Hematopoietic multipotent progenitor cell treated with erythropoietin and hydrocortisone succinate and interleukin-3 and kit ligand, for 8 days (in vitro differentiated cells): ENCODE measurements at regions not wholly inside any gene's neighbourhood (a gene's known extent, or its start where the extent isn't known, plus 50 kb on each side); places are given as distances from the start of the nearest gene placed in this dataset.

Experiments used
- DNase-seq: peaks from one replicate; pipeline ENCODE4 v3.0.0-alpha.2; 2015

DNA sequence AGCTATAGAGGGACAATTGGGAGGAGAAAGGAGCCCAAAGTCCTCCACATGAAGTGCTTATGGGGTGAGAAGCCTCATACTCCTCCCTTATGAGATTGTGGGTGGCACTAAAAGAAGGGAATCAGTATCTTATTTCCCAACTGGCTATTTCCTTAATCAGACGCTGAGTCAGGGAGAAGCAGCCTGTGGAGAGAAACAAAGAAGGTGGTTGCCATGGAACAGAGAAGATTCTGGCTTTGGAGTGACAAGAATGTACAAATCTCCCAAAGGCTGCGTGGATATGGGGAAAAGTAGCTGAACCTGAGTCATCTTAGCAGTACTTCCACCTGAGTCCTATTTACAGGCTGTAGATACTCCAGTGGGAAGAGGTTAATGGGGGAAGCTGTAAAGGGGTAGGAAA is 115.8 kb upstream of the CWC22 start:
- no peak for DNase-seq

DNA sequence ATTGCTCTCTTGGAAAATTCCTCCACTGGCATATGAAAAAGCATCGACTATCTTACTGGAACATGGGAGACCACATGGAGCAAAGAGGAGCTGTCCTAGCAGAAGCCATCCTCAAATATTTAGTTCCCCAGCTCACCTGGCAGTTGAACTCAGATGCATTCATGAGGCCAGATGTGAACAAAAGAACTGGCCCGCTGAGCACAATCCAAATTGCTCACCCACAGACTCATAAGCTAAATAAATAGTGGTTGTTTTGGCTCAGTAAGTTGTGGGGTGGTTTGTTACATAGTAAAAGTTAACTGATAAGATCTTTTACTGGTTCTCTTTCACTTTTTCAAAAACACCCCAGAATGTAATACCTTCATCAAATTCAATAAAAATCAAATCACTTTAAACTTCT is 108.6 kb upstream of the CWC22 start:
- no peak for DNase-seq

DNA sequence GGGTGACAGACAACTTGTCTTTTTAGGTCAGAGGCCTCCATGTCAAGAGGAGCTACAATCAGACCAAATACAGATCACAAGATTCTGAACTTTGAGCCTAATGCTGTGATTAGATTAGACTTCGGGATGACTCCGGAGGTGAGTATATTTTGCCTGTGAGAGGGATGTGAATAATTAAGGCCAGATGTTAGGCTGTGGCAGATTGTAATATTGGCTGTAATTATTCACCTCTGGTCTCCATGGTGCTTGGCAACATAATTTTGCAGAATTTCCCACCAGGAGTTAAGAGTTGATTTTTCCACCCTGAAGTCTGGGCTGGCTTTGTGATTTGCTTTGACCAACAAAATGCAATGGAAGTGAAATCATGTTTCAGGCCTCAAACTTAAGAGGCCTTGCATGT is 108.2 kb upstream of the CWC22 start:
- DNase-seq: no peak

DNA sequence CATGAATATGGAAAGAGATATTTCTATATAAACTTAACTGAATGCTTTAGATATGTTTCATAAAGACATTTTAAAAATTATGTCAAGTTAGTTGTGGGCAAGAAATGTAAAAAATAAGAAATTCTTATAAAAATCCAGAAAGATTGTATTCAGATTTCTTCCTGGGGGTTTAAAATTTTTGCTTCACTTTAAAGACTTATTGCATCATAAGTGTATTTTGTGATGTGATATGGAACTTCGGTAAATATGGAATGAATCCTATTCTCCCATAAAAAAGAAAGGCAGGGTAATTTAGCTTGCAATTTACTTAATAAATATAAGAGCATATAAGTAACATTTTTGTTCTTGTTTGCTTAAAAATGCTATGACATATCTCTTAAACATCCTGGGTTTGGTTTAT is 104.8 kb upstream of the CWC22 start:
- DNase-seq: no peak

GRCh38 chr2:180110469-180110868 is 103.4 kb upstream of the CWC22 start:
- no peak for DNase-seq

GRCh38 chr2:180101846-180102245 is 94.7 kb upstream of the CWC22 start:
- DNase-seq: no peak

DNA sequence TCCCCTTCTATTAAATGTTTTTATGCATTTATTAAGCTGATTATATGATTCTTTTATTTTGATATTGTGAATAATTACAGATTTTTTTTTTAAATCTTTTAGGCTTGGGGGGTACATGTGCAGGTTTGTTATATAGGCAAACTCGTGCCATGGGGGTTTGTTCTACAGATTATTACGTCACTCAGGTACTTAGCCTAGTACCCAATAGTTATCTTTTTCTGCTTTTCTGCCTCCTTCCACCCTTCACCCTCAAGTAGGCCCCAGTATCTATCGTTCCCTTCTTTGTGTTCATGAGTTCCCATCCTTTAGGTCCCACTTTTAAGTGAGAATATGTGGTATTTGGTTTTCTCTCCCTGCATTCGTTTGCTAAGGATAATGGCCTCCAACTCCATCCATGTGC is 92.2 kb upstream of the CWC22 start:
- no peak for DNase-seq

DNA sequence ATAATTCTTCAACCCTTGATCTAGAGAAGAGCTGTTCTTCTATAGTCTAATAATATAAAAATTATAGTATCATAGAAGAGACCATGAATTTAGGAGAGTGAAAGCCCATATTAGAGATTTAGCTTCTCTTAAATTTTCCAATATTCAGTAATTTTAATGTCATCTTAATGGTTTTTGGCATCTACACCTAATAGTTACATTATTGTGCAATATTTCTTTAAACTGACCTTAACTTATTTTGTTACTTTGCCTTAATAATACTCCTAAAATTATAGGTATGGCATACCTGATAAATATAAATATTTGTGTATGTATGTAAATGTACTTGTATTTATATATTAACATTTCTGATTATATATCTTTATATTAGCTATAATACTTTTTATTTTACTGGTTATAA is 78.0 kb upstream of the CWC22 start:
- no peak for DNase-seq

DNA sequence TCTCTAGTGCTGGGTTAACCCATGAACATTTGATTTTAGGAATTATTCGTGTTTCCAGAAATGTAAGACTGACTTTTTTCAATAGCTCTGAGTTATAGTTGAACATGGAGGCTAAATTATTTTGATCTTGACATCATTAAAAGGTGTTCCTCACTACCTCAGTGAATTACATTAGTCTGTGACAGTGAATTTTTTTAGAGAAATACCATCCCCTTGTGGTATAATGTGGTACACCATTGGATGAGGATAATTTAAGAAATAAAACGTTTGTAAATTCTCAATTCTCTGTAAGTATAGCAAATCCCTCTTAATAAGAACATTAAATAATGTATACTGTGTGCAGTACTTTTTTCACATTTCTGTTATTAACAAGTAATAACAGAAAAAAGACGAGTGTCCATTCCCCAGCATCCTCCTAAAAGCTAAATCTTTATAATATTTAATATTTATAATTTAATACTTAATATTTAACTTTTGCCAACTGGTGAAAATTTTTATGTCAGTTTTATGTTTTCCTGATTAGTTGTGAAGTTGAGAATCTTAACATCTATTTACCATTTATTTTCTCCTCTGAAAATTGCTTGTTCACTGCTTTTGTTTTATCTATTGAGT is 70.3 kb upstream of the CWC22 start:
- DNase-seq: peak; percentile 20

- no peak for DNase-seq
Measured at GRCh38 chr2:180075870-180076269, 68.8 kb upstream of the CWC22 start.

DNA sequence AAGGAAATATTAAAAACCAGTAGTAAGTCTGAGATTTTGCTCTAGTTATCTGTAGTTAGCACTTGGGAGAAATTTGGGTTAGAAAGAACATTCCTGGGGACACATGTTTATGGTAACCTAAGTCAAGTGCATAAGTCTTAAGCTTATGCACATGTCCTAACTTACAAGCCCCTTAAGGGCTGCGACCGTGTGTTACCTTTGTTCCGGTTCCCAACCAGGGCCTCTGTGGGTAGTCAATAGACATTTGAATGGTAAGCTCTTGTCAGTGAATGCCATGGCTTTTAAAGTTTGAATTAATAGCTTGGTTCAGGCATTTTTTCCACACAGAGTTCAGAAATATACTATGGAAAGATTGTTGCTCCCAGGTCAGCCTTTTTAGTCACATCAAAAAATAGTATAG is 64.7 kb upstream of the CWC22 start:
- DNase-seq: no peak

DNA sequence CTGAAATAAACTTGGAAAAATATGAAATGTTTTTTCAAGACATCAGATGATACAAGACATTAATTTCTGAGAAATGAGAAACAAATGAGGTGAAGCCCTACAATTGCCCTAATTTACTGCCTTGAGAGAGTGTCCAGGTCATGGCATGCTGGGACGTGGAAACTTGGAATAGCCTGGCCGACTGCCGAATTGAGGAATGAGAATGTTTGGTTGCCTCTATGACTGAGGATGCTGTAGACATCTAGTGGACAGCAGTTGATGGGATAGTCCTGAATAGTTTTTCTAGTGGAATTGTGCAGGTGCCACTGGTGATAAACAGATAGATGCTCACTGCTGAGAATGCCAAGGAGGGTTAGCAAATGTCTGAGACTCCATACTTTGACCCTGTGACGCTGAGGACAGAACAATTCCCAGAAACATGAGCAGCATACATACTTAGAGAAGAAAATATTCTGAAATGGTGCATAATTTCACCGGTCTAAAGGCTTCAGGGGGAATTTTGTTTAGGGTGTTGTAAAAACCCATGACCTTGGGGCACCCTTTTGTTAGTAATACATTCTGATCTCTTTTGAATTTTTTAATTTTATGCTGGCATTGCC is 56.5 kb upstream of the CWC22 start:
- no peak for DNase-seq

DNA sequence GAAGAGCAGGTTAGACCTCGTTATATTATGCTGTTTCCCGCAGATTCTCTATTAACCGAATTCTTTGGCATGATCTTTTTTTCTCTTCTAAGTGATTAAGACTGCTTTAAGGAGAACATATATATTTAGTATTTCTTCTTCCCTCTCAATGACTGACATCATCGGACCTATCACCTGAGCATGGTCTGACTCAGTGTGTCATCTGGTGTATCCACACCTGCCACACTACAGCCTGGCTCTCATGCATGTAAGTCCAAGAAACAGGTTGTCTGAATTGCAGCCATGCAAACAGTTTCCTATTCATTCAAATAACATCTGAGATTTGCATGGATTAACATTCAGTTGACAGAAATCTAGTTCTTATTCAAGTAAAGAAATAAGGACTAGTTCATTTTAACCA is 55.1 kb upstream of the CWC22 start:
- no peak for DNase-seq

- DNase-seq: no peak
Measured at GRCh38 chr2:180061546-180061945, 54.4 kb upstream of the CWC22 start.

DNA sequence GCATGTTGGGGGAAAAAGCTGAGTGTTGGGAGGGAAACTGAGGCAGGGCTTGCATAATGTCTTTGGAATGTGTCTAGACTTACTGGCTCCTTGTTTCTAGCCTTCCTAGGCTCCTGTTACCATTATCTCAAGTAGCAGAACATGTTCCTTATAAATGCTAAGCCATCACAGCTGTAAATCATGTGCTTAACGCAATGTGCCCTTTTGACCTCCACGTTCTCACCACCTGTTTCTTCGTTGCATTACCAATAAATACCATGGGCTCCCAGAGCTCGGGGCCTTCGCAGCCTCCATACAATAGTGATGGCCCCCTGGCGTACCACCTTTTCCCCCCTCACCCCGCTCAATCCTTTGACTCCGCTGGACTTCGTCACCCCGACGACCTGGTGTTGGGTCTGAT is 54.0 kb upstream of the CWC22 start:
- DNase-seq: no peak

- no peak for DNase-seq
Measured at GRCh38 chr2:180058993-180059392, 51.9 kb upstream of the CWC22 start.

DNA sequence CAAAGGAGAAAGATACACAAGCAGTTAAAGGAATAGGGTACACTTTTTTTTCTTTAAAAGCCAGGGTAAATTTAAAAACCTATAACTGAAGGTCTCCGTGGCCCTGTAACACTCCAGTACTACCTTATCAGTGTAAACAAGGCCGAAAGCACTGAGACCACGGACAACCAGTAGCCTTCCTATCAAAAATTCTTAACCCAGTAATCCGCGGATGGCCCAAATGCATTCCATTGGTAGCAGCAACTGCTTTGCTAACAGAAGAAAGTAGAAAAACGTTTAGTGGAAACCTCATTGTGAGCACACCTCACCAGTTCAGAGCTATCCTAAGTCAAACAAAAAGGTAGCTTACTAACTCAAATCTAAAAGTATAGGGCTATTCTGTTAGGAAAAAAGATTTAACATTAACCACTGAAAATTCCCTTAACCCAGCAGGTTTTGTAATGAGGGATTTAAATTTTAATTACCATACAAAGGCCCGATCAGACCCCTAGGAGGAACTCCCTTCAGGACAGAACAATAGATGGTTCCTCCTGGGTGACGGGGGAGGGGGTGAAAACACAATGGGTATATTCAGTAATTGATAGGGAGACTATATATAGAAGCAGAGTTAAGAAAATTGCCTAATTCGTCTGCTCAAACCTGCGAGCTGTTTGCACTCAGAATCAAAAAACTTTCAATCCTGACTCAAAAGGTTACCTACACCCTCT is 50.8 kb upstream of the CWC22 start:
- no peak for DNase-seq
